ENCODE measurements at regions not wholly inside any gene's neighbourhood (a gene's known extent, or its start where the extent isn't known, plus 50 kb on each side); places are given as distances from the start of the nearest gene placed in this dataset.

DNA sequence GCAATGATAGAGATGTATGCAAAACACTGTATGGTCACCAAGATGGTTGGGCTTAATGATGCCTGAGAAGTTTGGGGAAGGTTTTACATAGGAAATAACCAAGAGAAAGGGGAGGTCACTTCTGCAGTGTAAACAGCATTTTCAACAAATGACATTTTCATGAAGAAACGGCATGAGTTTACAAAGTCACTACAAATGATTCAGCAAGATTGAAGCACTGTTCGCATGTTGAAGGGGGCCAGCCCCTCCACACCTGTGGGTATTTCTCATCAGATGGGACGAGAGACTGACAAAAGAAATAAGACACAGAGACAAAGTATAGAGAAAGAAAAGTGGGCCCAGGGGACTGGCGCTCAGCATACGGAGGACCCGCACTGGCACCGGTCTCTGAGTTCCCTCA lies 234.1 kb upstream of the POGK start:
- Histone ChIP-seq H2AFZ (no peak overlapping the region), H3F3A (ENCODE audit: insufficient read depth) (no peaks in the 10 kb centered on the region), H3K79me2 (ENCODE audit: insufficient read depth) (no peaks in the 10 kb centered on the region), H3K9me3 (ENCODE audit: low read depth) (no peaks in the 10 kb centered on the region), H3K27me3 (replicated peaks; ENCODE audit: insufficient read depth) (no peaks in the 10 kb centered on the region), H3K9me2 (ENCODE audit: insufficient read depth) (no peaks in the 10 kb centered on the region), H3K4me3 (no peak overlapping the region), H3K27ac (no peak overlapping the region), H4K20me1 (ENCODE audit: insufficient read depth) (no peaks in the 10 kb centered on the region), H3K4me1 (ENCODE audit: insufficient read depth) (no peaks in the 10 kb centered on the region), H3K4me2 (ENCODE audit: unreplicated experiment) (no peak overlapping the region), H3K9ac (no peak overlapping the region), H3K36me3 (ENCODE audit: low read depth) (no peaks in the 10 kb centered on the region)
- TF ChIP-seq EZH2phosphoT487 (IDR thresholded peaks at IDR 0.05; ENCODE audit: insufficient read depth, low read depth) (no peak), EZH2 (IDR thresholded peaks at IDR 0.05; ENCODE audit: insufficient read depth, poor library complexity, severe bottlenecking) (no peak)
- in situ Hi-C loops (cut with MboI), result no loop called here
- DNase-seq, result no peak
- WGBS, 2 experiments (ENCODE audit: low coverage in 1 of 2, low lambda C conversion rate in 2 of 2, missing lambda C conversion rate in 2 of 2), result 44 to 48% methylated on average over 7 of the region's 7 CpGs

DNA sequence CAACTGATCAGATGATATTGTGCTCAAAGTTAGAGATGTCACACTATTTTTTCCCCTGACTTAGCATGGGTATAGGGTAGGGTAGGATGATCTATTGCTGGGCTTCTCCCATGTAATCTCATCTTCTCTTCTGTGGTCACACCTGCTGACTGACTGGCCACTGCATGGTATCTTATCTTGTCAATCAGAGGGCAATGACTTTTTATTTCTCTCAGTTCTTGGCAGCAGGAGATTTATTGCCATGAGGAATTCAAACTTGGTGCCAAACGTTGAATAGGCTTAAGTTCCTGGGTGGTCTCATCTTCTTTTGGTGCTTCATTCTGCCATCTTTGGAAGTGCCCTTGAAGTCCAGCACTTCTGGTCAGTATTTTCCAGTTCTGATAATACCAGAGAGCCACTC lies 226.4 kb upstream of the POGK start:
- Histone ChIP-seq H3K9me2 (ENCODE audit: insufficient read depth) (no peaks in the 10 kb centered on the region; the same call in 1 of the 2 replicates), H3K79me2 (ENCODE audit: insufficient read depth) (no peaks in the 10 kb centered on the region), H2AFZ (no peak overlapping the region), H3K4me2 (ENCODE audit: unreplicated experiment) (no peak overlapping the region), H3K4me1 (ENCODE audit: insufficient read depth) (no peaks in the 10 kb centered on the region), H3F3A (ENCODE audit: insufficient read depth) (no peaks in the 10 kb centered on the region), H3K9ac (no peak overlapping the region), H3K27ac (no peak overlapping the region), H3K36me3 (ENCODE audit: low read depth) (no peaks in the 10 kb centered on the region), H3K4me3 (no peak overlapping the region), H3K9me3 (ENCODE audit: low read depth) (no peaks in the 10 kb centered on the region), H4K20me1 (ENCODE audit: insufficient read depth) (no peaks in the 10 kb centered on the region), H3K27me3 (replicated peaks; ENCODE audit: insufficient read depth) (no peaks in the 10 kb centered on the region)
- no peak for DNase-seq
- in situ Hi-C loops (cut with MboI), result no loop called here
- TF ChIP-seq EZH2 (IDR thresholded peaks at IDR 0.05; ENCODE audit: insufficient read depth, poor library complexity, severe bottlenecking) (no peak), EZH2phosphoT487 (IDR thresholded peaks at IDR 0.05; ENCODE audit: insufficient read depth, low read depth) (no peak)
- WGBS, 2 experiments (ENCODE audit: low coverage in 1 of 2, low lambda C conversion rate in 2 of 2, missing lambda C conversion rate in 2 of 2), result 0% methylated on average over 1 of the region's 1 CpG

DNA sequence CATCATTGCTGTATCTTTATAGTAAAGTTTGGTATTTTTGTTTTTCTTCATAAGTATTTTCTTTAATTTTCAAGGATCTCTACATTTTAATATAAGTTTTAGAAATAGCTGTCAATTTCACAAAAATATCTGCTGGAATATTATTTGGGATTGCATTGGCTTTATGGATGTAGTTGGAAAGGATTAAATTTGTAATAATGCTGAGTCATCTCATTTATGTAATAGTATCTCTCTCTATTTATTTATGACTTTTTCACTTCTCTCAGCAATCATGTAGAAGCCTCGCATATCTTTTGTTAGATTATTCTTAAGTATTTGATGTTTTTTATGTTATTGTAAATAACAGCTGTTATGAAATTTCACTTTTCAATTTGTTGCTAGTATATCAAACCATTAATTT lies 223.1 kb upstream of the POGK start:
- Histone ChIP-seq H3F3A (ENCODE audit: insufficient read depth) (no peaks in the 10 kb centered on the region), H3K79me2 (ENCODE audit: insufficient read depth) (no peaks in the 10 kb centered on the region), H3K36me3 (ENCODE audit: low read depth) (no peaks in the 10 kb centered on the region), H3K9ac (no peak overlapping the region), H3K27ac (no peak overlapping the region), H3K4me1 (ENCODE audit: insufficient read depth) (no peaks in the 10 kb centered on the region), H3K9me3 (ENCODE audit: low read depth) (no peaks in the 10 kb centered on the region), H3K27me3 (replicated peaks; ENCODE audit: insufficient read depth) (no peaks in the 10 kb centered on the region), H3K4me2 (ENCODE audit: unreplicated experiment) (no peak overlapping the region), H3K9me2 (ENCODE audit: insufficient read depth) (no peaks in the 10 kb centered on the region; the same call in 1 of the 2 replicates), H3K4me3 (no peak overlapping the region), H4K20me1 (ENCODE audit: insufficient read depth) (no peaks in the 10 kb centered on the region), H2AFZ (no peak overlapping the region)
- WGBS, 2 experiments (ENCODE audit: low coverage in 1 of 2, low lambda C conversion rate in 2 of 2, missing lambda C conversion rate in 2 of 2), result 32 to 36% methylated on average over 1 of the region's 1 CpG
- TF ChIP-seq EZH2 (IDR thresholded peaks at IDR 0.05; ENCODE audit: insufficient read depth, poor library complexity, severe bottlenecking) (no peak), EZH2phosphoT487 (IDR thresholded peaks at IDR 0.05; ENCODE audit: insufficient read depth, low read depth) (no peak)
- no peak for DNase-seq
- in situ Hi-C loops (cut with MboI), result no loop called here

DNA sequence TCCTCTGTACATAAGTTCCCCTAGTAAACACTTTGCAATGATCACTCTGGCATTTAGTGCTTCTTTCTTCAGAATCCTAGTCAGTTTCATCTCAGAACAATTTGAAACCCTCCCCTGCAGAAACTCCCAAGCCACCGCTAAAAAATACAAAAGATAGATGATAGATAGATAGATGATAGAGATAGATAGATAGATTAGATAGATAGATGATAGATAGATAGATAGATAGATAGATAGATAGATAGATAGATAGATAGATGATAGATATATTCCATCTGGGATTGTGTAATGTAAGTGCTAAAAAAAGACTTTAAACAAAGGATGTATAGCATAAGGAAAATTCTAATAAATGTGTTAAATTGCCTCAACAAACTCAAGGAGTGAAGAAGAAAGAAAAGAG lies 212.6 kb upstream of the POGK start:
- H3F3A ChIP-seq (ENCODE audit: insufficient read depth), result no peaks in the 10 kb centered on the region
- no peaks in the 10 kb centered on the region for H3K4me1 ChIP-seq (ENCODE audit: insufficient read depth)
- H3K36me3 ChIP-seq (ENCODE audit: low read depth), result no peaks in the 10 kb centered on the region
- no peak overlapping the region for H3K27ac ChIP-seq
- H4K20me1 ChIP-seq (ENCODE audit: insufficient read depth), result no peaks in the 10 kb centered on the region
- DNase-seq, result no peak
- H3K9me3 ChIP-seq (ENCODE audit: low read depth), result no peaks in the 10 kb centered on the region
- H3K4me2 ChIP-seq (ENCODE audit: unreplicated experiment), result no peak overlapping the region
- in situ Hi-C loops (cut with MboI), result no loop called here
- WGBS, 2 experiments (ENCODE audit: low coverage in 1 of 2, low lambda C conversion rate in 2 of 2, missing lambda C conversion rate in 2 of 2), result 35 to 49% methylated on average over 1 of the region's 1 CpG
- H3K79me2 ChIP-seq (ENCODE audit: insufficient read depth), result no peaks in the 10 kb centered on the region
- H2AFZ ChIP-seq, result no peak overlapping the region
- no peak overlapping the region for H3K9ac ChIP-seq
- TF ChIP-seq EZH2 (IDR thresholded peaks at IDR 0.05; ENCODE audit: insufficient read depth, poor library complexity, severe bottlenecking) (no peak), EZH2phosphoT487 (IDR thresholded peaks at IDR 0.05; ENCODE audit: insufficient read depth, low read depth) (no peak)
- no peaks in the 10 kb centered on the region; the same call in 1 of the 2 replicates for H3K9me2 ChIP-seq (ENCODE audit: insufficient read depth)
- H3K4me3 ChIP-seq, result no peak overlapping the region
- no peaks in the 10 kb centered on the region for H3K27me3 ChIP-seq (replicated peaks; ENCODE audit: insufficient read depth)

DNA sequence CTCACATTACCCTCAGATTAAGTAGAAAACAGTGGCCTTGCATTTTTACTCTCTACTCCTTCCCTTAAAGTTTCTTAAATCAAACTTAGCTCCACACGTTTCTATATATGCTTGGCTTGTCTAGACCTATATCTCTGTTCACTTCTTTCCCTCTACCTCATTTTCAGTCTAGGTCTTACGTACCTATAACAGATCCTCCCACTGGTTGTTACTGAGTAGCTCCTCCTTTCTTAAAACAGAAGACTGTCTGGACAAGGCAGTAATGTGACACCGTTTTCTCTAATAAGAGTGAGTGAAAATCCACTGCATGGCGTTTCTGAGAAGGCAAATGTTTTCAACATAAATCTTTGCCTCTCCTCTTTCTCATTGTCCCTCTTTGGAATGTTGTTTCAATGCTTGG lies 211.7 kb upstream of the POGK start:
- Histone ChIP-seq H2AFZ (no peak overlapping the region), H3K79me2 (ENCODE audit: insufficient read depth) (no peaks in the 10 kb centered on the region), H3K27me3 (replicated peaks; ENCODE audit: insufficient read depth) (no peaks in the 10 kb centered on the region), H3K9ac (no peak overlapping the region), H3K4me3 (no peak overlapping the region), H3K36me3 (ENCODE audit: low read depth) (no peaks in the 10 kb centered on the region), H3K9me3 (ENCODE audit: low read depth) (no peaks in the 10 kb centered on the region), H3K4me1 (ENCODE audit: insufficient read depth) (no peaks in the 10 kb centered on the region), H3F3A (ENCODE audit: insufficient read depth) (no peaks in the 10 kb centered on the region), H3K4me2 (ENCODE audit: unreplicated experiment) (no peak overlapping the region), H3K9me2 (ENCODE audit: insufficient read depth) (no peaks in the 10 kb centered on the region), H3K27ac (no peak overlapping the region), H4K20me1 (ENCODE audit: insufficient read depth) (no peaks in the 10 kb centered on the region)
- in situ Hi-C loops (cut with MboI), result no loop called here
- TF ChIP-seq EZH2phosphoT487 (IDR thresholded peaks at IDR 0.05; ENCODE audit: insufficient read depth, low read depth), result no peak
- no peak for TF ChIP-seq EZH2 (IDR thresholded peaks at IDR 0.05; ENCODE audit: insufficient read depth, poor library complexity, severe bottlenecking)
- WGBS, 2 experiments (ENCODE audit: low coverage in 1 of 2, low lambda C conversion rate in 2 of 2, missing lambda C conversion rate in 2 of 2), result 21 to 27% methylated on average over 4 of the region's 4 CpGs
- no peak for DNase-seq

All from GM23248 (cell line).